Right renal pelvis (tissue), 4 donors: ENCODE measurements at regions not wholly inside any gene's neighbourhood (a gene's known extent, or its start where the extent isn't known, plus 50 kb on each side); places are given as distances from the start of the nearest gene placed in this dataset.

ENCODE experiments used
- DNase-seq, 4 donors: peaks; one replicate each; pipeline ENCODE4 v3.0.0-alpha.2; 2013; ENCODE audit warnings: low read depth in 4 of 4, low spot score in 3 of 4, missing footprints in 1 of 4

DNA sequence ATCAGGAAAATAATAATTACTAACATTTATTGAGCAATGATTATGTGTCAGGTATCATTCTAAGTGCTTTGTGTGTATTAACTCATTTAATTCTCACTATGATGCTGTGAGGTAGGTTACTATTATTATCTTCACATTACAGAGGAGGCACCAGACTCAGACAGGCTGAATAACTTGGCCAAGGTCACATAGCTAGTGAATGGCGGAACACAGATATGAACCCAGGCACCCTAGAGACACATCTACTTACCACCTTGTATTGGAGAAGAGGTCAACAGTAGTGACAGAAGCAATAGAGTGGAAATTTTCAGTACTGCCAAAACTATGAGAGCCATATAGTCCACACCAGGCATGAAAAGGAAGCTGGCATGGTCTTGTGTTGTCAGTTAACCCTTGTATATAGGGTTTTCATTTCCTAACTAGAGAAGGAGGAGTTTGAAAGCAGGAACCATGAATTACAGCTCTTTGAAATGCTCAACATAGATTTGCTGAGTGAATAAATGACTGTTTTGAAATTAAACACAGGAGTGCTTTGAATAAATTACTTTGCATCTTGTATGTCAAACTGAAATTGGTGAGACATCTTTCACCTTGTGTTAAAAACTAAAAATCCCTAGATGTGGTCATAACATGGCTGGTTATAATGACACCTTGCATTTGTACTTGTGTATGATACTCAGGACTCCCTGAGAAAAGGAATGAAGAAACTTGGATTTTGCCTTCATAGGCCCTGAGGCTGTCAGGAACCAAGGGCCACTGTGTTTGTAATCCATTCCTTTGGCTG is 71.8 kb downstream of the RTL9 start:
- DNase-seq = no peak

DNA sequence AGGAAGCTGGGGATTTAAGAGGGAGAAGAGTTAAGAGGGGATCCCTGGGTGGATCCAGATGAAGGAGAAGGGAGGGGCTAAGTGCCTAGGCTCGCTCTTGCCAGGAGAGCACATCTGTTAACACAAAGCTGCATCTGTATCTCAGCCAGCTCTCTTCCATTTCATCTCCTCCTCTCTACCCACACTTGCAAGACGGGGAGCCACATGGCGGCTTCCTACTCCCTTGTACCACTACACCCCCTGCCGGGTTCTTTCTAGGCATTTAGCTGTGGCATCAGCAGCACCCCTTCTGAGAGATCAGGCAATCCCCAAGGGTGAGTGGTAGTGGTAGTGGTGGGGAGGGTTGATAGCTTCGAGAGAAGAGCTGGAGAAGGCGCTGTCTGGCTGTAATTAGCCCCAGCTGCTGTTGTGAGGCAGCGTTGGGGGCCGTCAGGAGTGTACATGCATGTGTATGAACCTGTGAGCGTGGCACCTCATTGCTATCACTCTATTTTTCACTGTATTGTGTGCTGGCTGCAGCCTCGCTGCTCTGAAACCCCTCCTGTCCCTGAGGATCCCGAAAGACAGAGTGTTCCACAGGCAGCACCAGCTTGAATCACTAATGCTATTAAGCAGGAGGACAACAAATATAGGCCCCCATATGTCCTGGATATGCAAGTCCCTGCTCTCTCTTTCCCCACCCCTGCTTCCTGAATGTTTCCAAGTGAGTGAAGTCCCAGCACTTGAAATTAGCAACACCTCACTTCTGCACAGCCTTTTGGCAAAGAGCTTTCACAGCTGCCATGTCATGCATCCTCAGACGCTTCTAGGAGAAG is 73.7 kb downstream of the RTL9 start:
- DNase-seq = no peak

DNA sequence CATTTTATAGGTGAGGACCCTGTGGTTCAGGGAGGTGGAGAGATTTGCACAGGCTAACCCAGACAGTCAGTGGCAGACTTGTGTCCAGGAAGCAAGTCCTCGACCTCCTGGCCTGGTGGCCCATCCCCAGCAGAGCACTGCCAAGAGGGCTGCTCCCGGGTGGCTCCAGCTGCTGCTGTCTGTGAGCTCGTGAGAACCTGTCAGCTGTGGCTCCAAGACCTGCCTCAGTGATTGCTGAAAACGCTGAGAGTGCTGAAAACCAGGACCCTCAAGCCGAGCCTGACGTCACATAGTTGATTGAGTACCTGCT is 74.2 kb downstream of the RTL9 start:
- DNase-seq = no peak

DNA sequence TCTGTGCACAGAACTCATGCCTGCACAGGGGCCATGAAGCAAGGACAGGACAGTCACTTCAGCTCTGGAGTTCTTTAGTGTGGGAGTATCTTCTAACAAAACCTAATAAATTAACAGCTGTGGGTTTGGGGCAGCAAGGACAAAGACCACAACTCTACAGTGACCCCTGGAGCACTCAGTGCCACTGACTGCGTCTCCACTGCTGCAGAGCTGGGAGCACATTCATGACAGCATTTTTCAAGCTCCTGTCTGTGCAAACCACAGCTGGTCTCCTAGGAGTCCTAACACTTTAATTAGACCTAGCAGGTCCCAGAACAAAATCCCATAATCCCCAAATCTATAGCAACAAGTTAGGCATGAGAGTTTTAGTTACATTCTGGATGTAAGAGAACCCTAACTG is 76.5 kb downstream of the RTL9 start:
- DNase-seq = no peak

DNA sequence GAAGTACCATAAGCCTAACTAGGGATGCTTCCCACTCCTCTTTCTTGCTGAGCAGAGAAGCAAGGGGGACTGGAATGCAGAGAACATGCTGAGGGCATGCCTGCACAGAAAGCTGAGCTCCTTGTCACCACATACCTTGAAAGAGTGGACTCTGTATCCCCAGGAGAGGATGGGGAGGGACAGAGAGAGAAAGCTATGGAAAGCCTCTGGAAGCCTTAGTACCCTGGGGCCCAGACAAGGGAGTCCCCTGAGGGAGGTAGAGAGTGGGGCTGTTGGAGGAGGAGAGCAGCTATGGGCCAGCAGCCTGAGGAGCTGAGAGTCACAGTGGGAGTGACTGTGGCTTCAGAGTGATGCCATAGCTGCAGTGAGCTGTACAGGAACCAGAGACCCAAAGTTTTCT is 77.9 kb downstream of the RTL9 start:
- DNase-seq = no peak

DNA sequence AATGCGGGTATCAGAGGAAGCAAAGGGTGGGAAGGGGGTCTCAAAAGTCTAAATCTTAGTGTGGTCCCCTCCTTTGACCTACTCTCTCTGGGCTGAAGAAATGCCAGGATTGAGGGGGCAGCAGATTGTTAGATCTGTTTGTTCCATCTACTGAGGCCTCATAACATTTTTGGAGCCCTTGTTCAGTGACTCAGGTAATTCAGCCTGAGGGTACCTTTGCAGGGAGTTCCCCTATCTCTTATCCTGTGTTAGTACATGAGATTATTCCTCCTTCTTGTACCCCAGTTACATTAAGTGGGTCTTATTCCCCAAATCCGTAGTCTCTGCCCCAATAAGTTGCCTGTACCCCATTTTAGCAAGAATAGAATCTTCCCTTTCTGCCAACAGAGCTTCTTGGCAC is 79.0 kb downstream of the RTL9 start:
- no peak for DNase-seq

DNA sequence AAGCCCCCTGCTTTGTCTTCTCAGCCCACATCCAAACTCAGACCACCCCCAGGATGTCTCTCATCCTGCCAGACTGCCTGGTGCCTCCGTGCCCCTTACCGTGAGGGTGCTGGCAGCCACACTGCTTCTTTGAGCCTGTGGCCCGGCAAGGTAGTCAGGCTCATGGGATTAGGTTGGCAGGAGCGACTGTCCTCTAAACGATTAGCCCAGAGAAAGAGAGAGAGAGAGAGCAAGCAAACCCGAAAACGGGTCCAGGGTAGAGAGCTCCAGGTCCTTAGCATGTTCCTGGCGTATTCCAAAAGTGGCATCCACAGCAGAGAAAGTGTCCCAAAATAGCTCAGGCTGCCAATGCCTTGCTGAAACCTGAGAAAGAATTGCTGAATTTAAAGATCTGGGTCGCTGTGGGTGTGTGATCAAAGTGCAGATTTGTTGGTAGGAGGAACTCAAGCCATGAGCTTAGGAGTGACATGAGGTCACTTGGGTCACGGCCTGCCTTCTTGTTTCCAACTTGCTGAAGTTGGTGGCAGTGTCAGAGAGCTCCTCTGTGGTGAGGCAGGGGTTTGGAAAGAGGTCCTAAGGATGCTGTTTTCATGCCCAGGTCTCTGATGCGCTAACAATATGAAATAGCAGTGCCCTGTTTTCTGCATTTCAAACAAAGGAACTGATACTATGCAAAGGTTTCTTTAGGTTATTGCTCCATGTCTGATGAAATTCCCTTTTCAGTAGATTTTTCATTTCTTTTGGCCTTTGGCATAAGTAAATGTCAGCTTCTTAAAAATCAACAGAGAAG is 81.6 kb downstream of the RTL9 start:
- DNase-seq = no peak

DNA sequence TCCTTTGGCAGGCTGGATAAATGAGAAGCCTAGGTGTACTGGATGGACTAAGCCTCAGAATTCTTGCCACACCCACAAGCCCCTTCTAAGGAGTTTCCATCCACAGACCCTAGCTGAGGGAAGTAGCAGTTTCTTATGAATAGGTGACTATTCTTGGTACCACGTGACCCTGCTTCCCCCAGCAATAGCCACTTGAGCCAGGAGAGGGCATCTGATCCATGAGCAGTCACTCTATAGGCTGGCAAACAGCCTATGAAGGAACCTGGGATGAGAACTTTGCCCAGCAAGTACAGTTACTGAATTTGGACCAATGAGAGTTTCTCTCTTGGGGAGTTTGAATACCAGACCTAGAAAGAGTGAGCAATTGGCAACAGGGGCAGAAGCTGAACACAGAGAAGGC is 84.0 kb downstream of the RTL9 start:
- DNase-seq = no peak

DNA sequence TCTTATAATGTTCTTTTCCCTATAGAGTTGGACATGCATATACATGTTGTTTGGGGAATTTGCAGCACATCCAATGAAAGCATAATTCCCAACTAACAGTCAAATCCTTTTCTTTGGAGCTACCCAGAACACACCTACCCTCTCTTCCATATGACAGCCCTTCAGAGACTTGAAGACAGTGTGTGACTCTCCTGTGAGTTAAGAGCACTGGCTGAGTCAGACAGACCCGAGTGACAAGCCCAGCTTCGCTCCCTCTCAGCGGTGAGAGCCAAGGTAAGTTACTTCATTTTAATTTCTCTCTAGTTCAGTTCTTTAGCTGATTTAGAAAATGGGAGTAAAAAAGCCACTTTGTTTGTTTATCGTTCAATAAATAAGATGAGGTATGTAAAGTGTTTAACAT is 86.3 kb downstream of the RTL9 start:
- DNase-seq = no peak

DNA sequence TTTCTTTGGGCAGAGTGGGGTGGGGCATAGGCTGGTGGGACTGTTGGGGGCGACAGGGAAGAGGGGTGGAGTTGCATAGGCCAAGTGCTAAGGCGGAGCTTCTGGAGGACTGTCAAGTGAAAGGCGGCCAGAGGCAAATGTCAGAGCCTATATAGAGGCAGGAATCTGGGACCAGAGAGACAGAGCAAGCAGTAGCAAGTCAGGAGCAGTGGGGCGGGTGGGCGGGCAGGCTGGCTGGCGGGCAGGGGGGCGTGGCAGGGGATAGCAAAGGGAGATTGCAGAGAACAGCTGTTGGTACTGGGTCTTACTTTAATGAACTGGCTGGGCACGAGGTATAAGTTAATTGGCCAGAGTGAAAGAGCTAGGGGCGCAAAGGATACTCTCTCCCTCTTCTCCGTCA is 89.8 kb downstream of the RTL9 start:
- DNase-seq = no peak

DNA sequence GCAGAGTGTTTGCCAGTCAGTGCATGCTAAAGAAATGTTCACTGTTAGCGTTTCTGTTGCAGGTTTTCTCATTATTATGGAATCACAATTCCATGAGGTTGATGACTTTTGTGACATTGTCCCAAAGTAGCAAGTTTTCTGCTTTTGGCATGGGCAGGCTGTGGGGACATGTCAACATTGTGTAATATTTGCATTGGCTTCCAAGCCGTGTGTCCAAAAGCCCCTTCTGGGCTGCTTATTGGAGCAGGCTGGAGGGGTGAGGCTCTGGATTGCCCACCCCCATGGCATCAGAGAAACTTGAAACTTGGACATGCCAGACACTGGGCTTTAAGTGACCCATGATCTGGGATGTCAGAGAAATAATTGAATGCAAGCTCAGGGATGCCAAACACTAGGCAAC is 90.7 kb downstream of the RTL9 start:
- DNase-seq = no peak

DNA sequence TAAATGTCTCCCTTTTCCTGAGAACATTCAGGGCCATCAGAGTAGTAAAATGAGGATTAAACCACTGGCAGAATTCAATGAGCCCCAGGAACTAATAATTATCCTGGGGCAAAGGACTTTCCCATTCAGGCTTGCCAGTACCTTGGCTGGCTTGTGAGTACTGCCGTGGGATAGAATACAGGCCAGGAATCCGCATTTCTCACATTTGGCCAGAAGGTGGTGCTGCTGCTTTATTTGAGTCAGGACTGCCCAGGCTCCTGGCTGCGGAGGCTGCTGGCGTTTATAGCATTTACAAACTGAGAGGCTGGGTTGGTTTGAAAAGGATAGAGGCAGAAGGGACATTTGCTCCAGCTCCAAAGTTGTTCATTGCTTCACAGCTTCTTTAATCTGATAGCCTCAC is 91.4 kb downstream of the RTL9 start:
- DNase-seq = peak; percentile 47 to 57 (median 50)

DNA sequence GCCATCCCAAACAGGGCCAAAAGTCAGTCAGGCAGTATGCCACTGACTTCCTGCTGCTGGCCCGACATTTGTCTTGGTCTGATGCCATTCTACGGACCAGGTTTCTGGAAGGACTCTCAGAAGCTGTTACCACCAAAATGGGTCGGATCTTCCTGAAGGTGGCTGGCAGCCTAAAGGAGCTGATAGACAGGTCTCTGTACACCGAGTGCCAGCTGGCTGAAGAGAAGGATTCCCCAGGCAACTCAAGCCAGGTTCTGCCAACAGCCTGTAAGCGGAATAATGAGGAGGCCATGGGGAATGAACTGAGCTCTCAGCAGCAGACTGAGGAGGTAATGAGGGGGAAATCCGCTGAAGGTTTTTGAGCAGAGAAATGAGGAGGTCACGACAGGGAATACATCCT is 95.7 kb downstream of the RTL9 start:
- no peak for DNase-seq

DNA sequence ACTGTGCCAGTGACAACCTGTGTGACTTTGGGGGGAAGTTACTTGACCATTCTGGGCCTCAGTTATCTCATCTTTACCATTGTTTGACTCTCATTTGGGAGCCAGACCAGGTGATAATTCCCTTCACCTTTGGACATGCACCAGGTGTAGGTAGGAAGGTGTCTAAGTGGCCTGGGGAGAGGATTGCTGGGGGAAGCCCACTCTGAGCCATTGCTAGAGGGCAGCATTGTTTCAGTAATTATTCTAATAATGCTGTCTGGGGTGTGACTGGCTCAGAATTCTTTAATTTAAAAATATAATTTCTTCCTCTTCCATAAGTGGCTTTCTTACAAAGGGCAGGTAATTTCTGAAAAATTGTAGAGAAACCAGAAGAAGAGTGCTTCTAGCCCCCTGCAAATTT is 104.3 kb downstream of the RTL9 start:
- no peak for DNase-seq

DNA sequence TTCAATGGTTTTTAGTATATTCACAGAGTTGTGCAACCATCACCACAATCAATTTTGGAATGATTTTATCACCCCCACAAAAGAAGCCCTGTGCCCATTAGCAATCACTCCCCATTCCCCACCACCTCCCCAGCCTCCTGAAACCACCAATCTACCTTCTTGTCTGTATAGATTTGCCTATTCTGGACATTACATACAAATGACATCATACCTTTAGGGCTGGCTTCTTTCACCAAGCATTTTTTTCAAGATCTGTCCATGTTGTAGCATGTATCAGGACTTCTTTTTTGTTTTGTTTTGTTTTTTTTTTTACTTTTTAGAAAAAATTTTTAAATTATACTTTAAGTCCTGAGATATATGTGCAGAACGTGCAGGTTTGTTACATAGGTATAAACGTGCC is 108.1 kb downstream of the RTL9 start:
- no peak for DNase-seq

DNA sequence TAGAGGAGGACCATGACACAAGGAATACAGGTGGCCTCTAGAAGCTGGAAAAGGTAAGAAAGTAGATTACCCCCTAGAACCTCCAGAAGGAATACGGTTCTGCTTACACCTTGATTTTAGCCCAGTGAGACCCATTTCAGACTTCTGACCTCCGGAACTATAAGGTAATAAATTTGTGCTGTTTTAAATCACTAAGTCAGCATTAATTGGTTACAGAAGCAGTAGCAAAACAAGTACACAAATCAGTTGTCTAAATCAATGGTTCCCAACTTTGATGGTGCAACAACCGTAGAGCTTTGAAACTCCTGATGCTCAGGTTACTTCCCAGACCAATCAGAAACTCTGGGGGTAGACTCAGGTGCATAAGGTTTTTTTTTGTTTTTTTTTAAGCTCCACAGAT is 113.6 kb downstream of the RTL9 start:
- DNase-seq = no peak

DNA sequence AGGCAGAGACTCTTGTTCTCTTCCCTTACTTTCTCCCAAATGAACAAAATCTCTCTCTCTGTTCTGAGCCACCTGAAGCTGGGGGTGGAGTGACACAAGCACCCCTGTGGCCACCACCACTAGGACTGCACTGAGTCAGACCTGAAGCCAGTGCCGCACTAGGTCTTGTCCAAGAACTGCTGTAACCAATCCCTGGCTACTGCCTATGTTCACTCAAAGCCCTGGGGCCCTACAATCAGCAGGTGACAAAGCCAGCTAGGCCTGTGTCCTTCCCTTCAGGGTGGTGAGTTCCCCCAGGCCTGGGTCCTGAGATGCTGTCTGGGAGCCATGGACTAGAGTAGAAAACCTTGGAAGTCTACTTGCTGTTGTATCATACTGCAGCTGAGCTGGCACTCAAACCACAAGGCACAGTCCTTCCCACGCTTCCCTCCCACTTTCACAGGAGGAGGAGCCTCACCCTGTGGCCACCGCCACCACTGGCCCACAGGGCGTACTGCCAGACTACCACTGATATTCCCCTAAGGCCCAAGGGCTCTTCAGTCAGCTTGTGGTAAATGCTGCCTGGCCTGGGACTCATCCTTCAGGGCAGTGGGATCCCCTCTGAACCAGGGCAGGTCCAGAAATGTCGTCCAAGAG is 119.1 kb downstream of the RTL9 start:
- no peak for DNase-seq

DNA sequence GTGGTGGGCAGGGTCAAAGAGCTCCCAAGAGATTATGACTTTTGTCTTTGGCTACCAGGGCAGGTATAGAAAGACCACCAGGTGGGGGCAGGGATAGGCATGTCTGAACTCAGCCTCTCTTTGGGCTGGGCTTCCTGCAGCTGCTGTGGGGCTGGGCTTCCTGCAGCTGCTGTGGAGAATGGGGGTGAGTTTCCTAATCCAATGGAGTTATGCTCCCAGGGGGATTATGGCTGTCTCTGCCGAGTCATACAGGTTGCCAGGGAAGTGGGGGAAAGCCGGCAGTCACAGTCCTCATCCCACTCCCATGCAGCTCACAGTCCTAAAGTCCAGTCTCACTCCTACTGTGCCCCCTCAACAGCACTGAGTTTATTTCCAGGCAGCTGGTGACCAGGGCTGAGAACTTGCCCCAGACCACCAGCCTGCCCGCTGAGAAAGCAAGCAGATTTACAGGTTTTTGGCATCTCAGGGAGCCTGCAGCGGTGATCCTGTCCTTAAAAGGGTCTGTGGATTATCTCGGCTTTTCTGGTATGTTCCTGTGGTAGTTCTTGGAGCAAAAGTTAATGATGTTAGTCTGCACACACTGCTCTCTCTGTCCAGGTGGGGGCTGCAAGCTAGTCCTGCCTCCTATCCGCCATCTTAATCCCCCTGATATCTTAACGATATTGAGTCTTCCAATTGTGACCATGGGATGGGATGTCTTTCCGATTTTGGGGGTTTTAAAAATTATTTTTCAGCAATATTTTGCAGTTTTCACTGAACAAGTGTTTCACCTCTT is 133.4 kb downstream of the RTL9 start:
- no peak for DNase-seq

DNA sequence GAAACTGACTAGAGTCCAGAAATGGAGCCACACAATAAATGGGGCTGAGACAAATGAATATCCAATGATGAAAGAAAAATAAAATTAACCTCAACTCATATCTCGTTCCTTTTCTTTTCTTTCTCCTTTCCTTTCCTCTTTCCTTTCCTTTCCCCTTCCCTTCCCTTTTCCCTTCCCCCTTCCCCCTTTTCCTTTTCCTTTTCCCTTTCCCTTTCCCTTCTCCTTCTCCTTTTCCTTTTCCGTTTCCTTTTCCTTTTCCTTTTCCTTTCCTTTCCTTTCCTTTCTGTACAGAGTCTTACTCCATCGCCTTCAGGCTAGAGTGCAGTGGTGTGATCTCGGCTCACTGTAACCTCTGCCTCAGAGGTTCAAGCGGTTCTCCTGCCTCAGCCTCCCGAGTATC is 146.3 kb downstream of the RTL9 start:
- DNase-seq = no peak

DNA sequence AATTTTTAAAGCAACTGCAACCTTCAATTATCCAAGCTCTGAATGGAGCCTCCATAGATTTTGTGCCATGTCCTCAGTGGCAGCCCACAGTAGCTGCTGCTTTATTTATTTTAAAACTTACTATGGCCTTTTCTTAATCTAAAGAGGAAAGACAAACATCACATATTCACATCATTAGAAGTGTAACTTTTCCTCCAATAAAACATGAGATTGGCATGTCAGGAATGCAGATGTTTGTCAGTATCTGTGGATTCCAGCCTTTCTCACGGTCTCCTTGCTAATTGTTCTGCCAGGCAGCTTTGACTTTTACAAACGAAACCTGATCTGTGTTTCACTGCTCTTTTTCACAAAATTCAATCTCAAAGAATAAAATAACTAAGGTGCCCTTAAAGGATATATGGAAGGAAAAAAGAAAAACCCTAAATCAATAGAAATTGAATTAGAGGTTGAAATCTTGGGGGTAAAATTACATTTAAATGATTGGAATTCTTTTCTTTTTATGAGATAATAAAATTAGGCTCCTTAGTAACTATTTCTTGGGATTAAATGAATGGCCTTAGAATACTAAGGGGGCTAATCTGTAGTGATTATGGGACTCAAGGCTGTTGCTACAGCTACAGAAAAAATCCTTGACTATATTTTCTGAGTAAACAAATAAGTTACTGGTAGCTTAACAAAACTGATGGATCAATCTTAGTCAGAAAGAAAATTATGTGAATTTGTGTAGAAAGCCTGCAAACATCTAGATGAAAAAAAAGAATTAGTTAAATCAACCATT is 151.3 kb downstream of the RTL9 start:
- no peak for DNase-seq
